ENCODE measurements at regions not wholly inside any gene's neighbourhood (a gene's known extent, or its start where the extent isn't known, plus 50 kb on each side); places are given as distances from the start of the nearest gene placed in this dataset.

DNA sequence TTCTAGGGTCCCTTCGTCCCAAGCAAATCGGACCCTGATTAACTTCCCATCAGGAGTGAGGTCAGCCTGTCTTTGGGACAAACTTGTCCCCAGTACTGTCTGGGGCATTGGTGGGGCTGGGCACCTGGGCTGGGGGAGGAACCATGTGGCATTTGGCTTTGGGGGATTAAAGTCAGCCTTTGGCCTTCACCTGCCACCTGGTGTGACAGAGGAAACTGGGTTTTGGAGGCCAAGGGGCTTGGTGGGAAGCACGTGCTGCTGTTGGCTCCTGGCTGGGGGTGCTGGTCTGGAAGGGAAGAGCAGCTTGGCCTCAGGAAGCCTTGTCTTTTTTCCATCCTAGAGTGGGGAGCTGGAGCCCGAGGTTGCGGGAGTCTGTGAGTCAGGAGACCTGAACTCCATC, 78.4 kb upstream of the NECTIN1 start:
- Mint-ChIP-seq H3K27me3 (no peaks in the 10 kb centered on the region), H3K36me3 (no peaks in the 10 kb centered on the region), H3K4me1 (no peaks in the 10 kb centered on the region), H3K27ac (no peak overlapping the region), H3K4me3 (no peak overlapping the region), H3K9me3 (ENCODE audit: low read depth) (no peaks in the 10 kb centered on the region)
- DNase-seq: no peak
- no peak for ATAC-seq
- CTCF ChIA-PET: no interaction called here

DNA sequence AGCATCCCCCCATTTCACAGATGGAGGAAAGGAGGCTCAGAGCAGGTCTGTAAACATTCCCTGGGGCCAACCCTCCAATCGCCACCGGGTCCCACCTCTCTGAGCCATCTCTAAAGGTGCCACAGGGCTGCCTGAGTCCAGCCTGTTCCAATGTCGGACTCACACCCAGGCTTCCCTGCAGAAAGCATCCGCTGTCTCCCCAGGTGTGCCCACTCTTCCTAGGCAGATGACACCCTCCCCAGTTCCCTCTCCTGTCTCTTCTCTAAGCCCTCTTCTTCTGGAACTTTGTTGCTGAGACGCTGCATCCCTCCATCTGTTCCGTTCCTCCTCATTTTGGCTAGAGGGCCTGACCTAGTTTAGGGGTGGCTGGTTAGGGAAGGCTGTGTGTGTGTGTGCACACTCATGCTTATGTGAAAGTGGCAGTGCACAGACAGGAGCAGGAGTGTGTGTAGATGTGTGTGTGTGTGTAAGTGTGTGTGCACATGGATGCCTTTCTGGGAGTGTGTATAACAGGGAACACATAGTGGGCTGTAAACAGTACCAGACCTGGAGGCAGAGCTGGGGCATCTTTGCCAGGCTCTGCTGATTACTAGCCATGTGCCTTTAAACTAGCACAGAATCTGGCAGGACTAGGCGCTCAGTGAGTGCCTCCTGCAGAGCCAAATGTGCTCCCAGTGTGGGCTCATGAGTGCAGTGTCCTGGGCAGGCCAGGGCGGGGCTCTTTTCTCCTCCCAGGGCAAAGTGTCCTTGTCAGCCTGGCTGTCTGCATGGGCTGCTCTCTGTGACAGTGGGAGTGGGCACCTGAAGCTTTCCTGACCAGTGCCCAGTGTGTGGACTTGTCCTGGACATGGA, 77.3 kb upstream of the NECTIN1 start:
- Mint-ChIP-seq H3K27ac (no peak overlapping the region), H3K4me1 (no peaks in the 10 kb centered on the region), H3K27me3 (no peaks in the 10 kb centered on the region), H3K36me3 (no peaks in the 10 kb centered on the region), H3K4me3 (no peak overlapping the region), H3K9me3 (ENCODE audit: low read depth) (no peaks in the 10 kb centered on the region)
- CTCF ChIA-PET: no interaction called here
- DNase-seq (no peak), ATAC-seq (no peak)

DNA sequence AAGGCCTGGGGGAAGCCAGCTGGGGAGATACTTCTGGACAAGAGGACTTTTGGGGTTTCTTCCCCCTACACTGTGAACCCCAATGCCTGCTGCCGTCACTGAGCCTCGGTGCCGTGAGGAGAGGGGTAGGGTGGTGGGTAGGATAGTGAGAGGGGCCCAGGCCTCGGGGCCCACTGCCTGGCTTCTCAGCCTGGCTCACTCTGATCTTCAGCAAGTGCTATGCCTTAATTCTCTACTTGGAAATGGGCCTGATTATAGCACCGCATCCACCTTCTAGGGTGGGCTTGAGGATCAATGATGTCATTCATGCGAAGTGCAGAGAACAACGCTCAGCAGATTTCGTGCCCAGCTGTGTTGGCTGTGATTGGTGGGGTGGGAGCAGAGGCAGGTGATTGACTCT, 76.7 kb upstream of the NECTIN1 start:
- Mint-ChIP-seq H3K9me3 (ENCODE audit: low read depth) (no peaks in the 10 kb centered on the region), H3K27ac (no peak overlapping the region), H3K36me3 (no peaks in the 10 kb centered on the region), H3K4me3 (no peak overlapping the region), H3K4me1 (no peaks in the 10 kb centered on the region), H3K27me3 (no peaks in the 10 kb centered on the region)
- CTCF ChIA-PET: no interaction called here
- ATAC-seq: no peak
- no peak for DNase-seq

DNA sequence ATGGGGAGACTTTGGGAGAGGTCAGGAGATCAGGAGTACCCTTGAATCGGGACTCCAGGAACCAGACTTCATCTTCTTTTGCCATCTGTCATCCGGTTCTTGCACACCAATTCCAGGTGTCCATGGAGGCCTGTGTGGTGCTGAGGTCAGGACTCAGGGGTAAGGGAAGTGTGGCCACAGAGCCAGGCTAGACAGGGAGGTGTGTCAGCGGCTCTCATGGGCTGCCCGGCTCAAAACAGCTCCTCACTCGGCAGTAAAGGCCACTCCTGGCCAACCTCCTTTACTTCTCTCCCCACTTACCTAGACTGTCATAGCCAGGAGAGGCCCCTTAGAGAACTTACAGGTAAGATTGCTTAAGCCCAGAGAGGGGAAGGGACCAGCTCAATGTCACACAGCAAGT, 75.7 kb upstream of the NECTIN1 start:
- CTCF ChIA-PET: no interaction called here
- Mint-ChIP-seq H3K36me3 (no peaks in the 10 kb centered on the region), H3K4me3 (no peak overlapping the region), H3K9me3 (ENCODE audit: low read depth) (no peaks in the 10 kb centered on the region), H3K27ac (no peak overlapping the region), H3K4me1 (no peaks in the 10 kb centered on the region), H3K27me3 (no peaks in the 10 kb centered on the region)
- ATAC-seq (no peak), DNase-seq (no peak)

DNA sequence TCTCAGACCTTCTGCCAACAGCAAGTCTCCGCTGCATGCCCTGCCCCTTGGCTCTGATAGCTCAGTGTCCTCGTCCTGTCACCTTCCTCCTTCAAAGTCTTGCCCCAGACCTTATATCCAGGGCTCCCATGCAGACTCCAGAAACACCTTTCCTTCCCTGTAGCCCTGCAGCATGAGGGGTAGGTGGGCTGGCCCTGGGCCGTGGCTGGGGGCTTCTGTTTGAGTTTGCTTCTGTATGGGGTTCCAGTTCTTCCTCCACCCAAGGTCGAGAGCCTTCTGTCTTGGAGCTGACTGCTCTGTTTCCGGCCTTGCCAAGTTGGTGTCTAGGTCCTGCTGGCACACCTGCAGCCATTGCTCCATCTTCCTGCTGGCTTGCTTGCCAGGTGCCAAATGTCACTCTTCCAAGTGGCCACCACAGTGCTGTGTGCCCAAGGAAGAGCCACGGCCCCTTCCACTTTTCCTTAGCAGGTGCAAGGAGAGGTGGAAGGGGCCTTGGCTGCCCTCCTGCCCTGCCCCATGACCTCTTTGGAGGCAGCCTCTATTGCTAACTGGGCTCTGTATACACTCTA, 74.8 kb upstream of the NECTIN1 start:
- peaks cover 4% of the 10 kb centered on the region for H3K27me3 Mint-ChIP-seq
- no peak for DNase-seq
- H3K4me3 Mint-ChIP-seq: no peak overlapping the region
- H3K27ac Mint-ChIP-seq: no peak overlapping the region
- H3K9me3 Mint-ChIP-seq (ENCODE audit: low read depth): no peaks in the 10 kb centered on the region
- no peaks in the 10 kb centered on the region for H3K4me1 Mint-ChIP-seq
- ATAC-seq: no peak
- CTCF ChIA-PET: no interaction called here
- H3K36me3 Mint-ChIP-seq: no peaks in the 10 kb centered on the region

DNA sequence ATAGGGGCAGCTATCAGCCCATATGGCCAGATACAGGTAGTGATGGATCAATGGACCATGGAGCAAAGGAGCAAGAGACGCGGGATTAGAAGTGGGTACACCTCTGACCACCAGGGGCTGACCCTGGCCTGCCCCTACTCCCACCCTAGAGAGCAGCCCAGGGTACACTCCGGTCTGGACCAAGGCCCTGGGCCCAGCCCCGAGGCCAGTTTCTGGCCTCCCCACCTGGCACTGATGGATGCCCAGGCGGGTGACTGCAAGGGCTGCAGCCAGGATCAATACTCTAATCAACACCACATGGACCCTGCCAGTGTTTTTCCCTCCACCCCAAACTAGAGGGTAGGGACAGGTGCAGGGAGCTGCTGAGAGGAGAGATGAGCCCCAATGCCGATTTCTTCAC, 74.1 kb upstream of the NECTIN1 start:
- Mint-ChIP-seq H3K4me3 (no peak overlapping the region), H3K4me1 (no peaks in the 10 kb centered on the region), H3K27ac (no peak overlapping the region), H3K36me3 (no peaks in the 10 kb centered on the region), H3K9me3 (ENCODE audit: low read depth) (no peaks in the 10 kb centered on the region), H3K27me3 (peaks cover 7% of the 10 kb centered on the region)
- ATAC-seq: no peak
- CTCF ChIA-PET: no interaction called here
- DNase-seq: no peak

DNA sequence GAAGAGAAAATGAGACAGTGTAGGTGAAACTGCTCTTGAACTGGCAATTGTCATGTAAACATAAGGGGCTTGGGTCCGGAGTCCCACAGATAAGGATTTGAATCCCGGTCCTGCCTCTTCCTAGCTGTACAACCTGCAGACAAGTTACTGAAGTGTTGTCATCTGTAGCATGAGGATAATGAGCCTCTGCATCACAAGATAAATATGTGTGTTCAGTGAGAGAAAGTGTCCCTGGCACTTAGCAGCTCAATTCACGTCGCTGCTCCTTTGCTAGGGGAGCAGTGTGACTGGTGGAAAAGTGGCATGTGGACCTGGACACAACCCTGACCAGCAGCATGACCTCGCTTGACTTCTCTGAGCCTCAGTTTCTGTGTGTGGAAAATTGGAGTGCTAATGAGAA, 73.7 kb upstream of the NECTIN1 start:
- Mint-ChIP-seq H3K27me3 (peaks cover 11% of the 10 kb centered on the region), H3K27ac (no peak overlapping the region), H3K9me3 (ENCODE audit: low read depth) (no peaks in the 10 kb centered on the region), H3K4me1 (no peaks in the 10 kb centered on the region), H3K4me3 (no peak overlapping the region), H3K36me3 (no peaks in the 10 kb centered on the region)
- no peak for ATAC-seq
- DNase-seq: no peak
- CTCF ChIA-PET: no interaction called here

DNA sequence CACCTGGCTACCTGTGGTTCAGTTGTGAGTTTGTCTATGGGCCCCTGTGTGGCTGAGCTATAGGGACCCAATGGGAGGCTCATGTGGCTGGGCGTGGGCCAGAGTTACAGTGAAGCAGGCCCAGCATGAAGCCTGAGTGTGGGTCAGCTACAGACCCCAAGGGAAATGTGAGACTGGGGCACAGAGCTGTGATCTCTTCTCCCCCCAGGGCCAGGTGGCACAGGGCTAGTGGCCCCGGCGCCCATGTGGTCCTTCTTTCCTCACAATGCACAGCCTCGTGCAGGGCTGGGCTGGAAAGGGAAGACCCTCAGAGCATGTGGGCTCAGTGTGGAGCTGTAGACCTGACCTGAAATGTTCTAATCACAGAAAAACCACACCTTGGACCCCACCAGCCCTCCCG, 71.6 kb upstream of the NECTIN1 start:
- DNase-seq (no peak), ATAC-seq (no peak)
- no peaks in the 10 kb centered on the region for H3K36me3 Mint-ChIP-seq
- H3K4me1 Mint-ChIP-seq: no peaks in the 10 kb centered on the region
- no peak overlapping the region for H3K4me3 Mint-ChIP-seq
- CTCF ChIA-PET: no interaction called here
- no peaks in the 10 kb centered on the region for H3K9me3 Mint-ChIP-seq (ENCODE audit: low read depth)
- no peak overlapping the region for H3K27ac Mint-ChIP-seq
- peaks cover 13% of the 10 kb centered on the region for H3K27me3 Mint-ChIP-seq

DNA sequence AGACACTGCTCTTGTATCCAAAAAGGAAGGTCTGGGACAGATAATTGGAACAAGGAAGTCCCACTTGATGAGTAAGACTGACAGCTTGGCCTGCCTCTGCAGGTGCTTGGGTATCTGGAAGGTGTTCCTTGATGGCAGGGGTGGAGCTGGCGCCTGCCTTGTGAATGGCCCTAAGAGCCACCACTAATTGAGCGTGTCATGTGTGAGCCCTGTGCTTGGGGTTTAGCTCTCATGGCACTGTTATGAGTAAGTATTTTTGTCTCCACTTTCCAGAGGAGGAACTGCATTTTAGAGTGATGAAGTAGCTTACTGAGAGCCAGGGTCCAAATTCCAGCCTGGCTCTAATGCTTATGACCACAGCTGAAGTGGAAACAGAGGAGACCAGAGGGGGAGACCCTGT, 71.2 kb upstream of the NECTIN1 start:
- no peak overlapping the region for H3K27ac Mint-ChIP-seq
- H3K4me1 Mint-ChIP-seq: no peaks in the 10 kb centered on the region
- ATAC-seq (no peak), DNase-seq (no peak)
- peaks cover 13% of the 10 kb centered on the region for H3K27me3 Mint-ChIP-seq
- H3K4me3 Mint-ChIP-seq: no peak overlapping the region
- CTCF ChIA-PET: no interaction called here
- no peaks in the 10 kb centered on the region for H3K36me3 Mint-ChIP-seq
- no peaks in the 10 kb centered on the region for H3K9me3 Mint-ChIP-seq (ENCODE audit: low read depth)

DNA sequence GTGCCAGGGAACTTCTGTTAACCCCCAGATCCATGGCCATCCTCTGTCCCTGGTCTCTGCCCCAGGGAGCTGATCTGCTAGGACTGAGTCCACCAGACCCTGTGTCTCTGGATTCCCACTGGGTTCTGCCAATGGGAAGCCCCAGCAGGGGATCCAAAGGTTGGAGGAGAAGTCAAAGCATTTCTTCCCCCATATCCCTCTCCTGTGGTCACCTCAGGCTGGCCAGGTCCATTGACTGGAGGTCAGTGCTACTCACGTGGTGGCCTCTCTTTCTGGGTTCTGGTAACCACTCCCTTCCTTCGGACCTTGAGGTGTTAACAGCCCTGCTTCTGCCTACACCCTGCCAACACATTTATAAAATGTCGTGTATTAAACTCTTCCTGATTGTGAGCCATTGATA, 69.7 kb upstream of the NECTIN1 start:
- Mint-ChIP-seq H3K36me3 (no peaks in the 10 kb centered on the region), H3K27ac (no peak overlapping the region), H3K9me3 (ENCODE audit: low read depth) (no peaks in the 10 kb centered on the region), H3K4me3 (no peak overlapping the region), H3K27me3 (peaks cover 13% of the 10 kb centered on the region), H3K4me1 (no peaks in the 10 kb centered on the region)
- ATAC-seq (no peak), DNase-seq (no peak)
- CTCF ChIA-PET: no interaction called here

DNA sequence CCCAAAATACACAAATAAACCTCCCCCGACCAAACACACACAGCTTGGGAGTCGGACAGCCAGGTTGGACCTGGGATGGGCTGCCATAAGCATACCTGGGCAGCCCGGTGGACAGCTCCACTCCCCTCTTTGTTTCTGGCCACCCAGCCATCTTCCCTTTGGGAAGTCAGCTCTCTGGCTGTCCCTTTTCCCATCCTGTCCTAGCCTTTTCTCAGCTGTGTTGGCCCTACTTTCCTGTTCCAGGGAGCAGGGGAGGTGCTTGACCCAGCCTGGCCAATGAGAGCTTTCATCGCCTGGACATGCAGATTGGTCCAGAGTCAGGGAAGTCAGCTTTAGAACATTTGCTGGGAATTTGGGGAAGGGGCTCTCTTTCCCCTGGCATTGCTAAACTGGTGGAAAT, 68.7 kb upstream of the NECTIN1 start:
- Mint-ChIP-seq H3K36me3 (no peaks in the 10 kb centered on the region), H3K4me1 (no peaks in the 10 kb centered on the region), H3K27me3 (peaks cover 13% of the 10 kb centered on the region), H3K4me3 (no peak overlapping the region), H3K27ac (no peak overlapping the region), H3K9me3 (ENCODE audit: low read depth) (no peaks in the 10 kb centered on the region)
- CTCF ChIA-PET: no interaction called here
- DNase-seq (no peak), ATAC-seq (no peak)

DNA sequence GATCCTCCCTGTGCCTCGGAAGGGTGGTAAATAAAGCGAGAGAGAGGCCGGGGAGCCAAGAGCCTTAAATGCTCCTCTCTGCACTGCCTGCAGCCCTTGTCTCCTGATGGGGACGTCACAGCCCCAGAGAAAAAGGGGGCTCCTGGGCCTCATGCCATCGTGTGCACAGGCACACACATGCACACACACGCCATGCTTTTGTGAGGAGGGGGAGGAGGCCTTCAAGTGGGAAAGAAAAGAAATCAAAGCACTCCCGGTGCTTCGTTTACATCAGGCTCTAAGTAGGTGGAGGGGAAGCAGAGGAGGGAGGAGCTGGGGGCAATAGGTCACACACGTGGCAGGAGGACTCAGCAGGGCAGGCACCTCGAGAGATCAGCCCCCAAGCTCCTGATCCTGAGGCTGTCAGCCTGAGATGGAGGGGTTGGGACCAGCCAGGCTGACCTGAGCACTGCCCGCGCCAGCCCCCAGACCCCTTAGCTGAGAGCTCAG, 68.2 kb upstream of the NECTIN1 start:
- DNase-seq (no peak), ATAC-seq (no peak)
- Mint-ChIP-seq H3K4me3 (no peak overlapping the region), H3K4me1 (no peaks in the 10 kb centered on the region), H3K27me3 (peaks cover 13% of the 10 kb centered on the region), H3K27ac (no peak overlapping the region), H3K36me3 (no peaks in the 10 kb centered on the region), H3K9me3 (ENCODE audit: low read depth) (no peaks in the 10 kb centered on the region)
- CTCF ChIA-PET: no interaction called here

DNA sequence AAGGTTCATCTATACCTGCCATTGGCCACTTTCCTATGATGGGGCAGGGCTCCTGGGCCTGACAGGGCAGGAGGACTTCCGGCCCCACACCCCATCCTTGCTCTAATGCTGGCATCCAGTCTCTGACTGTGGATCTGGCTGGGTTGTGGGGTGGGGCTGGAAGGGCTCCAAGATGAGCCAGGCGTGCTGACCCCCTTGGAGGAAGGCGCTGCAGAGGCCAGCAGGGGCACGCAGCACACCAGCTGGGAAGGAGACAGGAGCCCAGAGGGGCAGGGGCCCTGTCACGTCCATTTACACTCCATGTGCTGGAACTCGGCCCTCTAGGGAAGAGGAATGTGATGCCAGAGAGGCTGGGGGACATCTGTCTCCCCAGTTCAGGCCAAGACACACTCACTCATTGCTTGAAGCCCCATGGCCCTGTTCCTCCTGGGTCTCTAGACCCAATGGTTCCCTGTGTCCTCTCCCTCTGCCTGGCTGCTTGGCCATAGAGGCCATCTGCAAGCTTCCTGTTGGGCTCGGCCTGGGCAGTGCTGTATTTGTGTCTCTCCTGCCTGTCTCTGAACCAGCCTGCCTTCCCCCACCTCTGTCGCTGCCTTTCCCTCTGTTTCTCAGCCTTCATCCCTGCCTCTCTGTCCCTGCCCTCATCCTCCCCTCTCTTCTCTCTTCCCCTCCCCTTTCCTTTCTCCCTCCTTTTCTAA, 67.5 kb upstream of the NECTIN1 start:
- Mint-ChIP-seq H3K36me3 (no peaks in the 10 kb centered on the region), H3K4me1 (no peaks in the 10 kb centered on the region), H3K27me3 (peaks cover 13% of the 10 kb centered on the region), H3K27ac (no peak overlapping the region), H3K9me3 (ENCODE audit: low read depth) (no peaks in the 10 kb centered on the region), H3K4me3 (no peak overlapping the region)
- CTCF ChIA-PET: no interaction called here
- DNase-seq: no peak
- ATAC-seq: no peak

DNA sequence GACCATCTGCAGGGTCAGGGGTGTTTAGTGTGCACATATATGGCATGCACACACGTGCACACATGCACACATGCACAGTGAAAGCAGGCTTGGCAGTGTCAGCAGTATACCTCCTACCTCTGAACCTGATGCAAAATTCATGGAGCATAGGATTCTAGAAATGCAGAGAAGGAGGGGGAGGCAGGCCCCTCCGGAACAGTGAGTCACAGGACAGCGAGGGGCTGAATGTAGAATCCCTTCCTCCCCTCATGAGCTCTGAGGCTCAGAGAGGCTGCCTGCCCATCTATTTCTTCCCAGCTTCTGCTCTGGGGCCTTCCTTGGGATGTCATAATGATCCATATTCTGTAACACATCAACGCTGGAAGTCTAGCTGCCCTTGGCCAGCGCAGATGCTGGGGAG, 66.7 kb upstream of the NECTIN1 start:
- Mint-ChIP-seq H3K4me1 (no peaks in the 10 kb centered on the region), H3K4me3 (no peak overlapping the region), H3K27ac (no peak overlapping the region), H3K36me3 (no peaks in the 10 kb centered on the region), H3K9me3 (ENCODE audit: low read depth) (no peaks in the 10 kb centered on the region), H3K27me3 (peaks cover 15% of the 10 kb centered on the region)
- CTCF ChIA-PET: no interaction called here
- no peak for ATAC-seq
- no peak for DNase-seq

Measured in activated CD8-positive, alpha-beta memory T cell treated with anti-CD3 and anti-CD28 coated beads, Interleukin-2, amount 10 ng/mL, durations not matched to agents 7 days and 5 days (primary cell).